ENCODE measurements at regions not wholly inside any gene's neighbourhood (a gene's known extent, or its start where the extent isn't known, plus 50 kb on each side); places are given as distances from the start of the nearest gene placed in this dataset.
"Not testable (repeated sequence)": the region's sequence is repeated elsewhere in the genome, so short reads cannot be mapped to it uniquely, and the experiment has no call there.

DNA sequence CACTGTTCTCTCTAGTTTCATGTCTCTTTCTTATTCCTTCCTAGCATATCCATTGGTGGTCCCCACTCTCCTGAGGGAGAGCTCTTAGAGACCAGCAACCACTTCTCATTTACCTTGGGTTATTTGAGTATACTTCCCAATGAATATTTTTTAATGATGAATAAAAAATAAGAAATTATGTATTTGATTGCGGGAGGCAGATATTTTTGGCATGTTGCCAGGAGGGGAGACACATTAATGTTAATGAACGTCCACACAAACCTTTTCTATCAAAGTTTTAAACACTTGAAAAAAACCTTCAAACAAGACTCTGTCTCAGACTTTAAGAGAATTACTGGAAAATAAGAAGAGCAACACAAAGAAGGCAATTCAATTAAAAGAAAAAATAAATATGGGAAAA, 260.6 kb upstream of the MAGI2 start:
- no peak for DNase-seq (ENCODE audit: low spot score)

DNA sequence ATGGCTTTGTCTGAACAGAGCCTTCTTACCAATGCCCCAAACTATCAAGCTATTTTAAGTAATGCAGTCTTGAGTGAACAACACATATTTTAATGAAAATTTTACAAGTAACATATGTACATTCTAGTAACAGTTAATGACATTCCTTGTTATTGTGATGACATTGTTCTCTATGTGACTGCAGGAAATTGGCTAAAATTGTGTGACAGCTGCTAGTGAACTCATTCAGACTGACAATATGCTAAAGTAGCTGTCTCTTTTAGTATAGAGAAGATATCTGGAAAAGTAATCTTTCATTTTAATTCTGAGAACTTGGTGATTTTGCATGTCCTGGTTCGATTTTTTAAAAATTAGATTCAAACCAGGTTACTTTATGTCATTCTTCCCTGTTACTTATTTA, 259.8 kb upstream of the MAGI2 start:
- no peak for DNase-seq (ENCODE audit: low spot score)

DNA sequence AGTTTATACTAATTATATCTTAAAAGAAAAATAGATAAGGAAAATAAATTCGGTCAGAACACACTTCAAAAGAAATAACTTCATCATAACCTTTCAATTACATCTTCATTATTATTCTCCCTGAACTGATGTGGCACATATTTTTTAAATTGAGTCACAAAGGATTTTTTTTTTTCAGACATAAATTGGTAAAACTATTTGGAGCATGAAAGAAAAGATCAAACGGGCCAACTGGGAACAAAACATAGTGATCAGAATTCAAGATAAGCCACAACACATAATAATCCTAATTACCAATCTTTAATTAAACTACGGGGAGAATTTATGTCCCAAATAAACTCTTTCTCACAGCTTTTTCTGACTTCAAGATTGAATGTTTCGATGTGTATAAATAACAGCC, 258.2 kb upstream of the MAGI2 start:
- no peak for DNase-seq (ENCODE audit: low spot score)

DNA sequence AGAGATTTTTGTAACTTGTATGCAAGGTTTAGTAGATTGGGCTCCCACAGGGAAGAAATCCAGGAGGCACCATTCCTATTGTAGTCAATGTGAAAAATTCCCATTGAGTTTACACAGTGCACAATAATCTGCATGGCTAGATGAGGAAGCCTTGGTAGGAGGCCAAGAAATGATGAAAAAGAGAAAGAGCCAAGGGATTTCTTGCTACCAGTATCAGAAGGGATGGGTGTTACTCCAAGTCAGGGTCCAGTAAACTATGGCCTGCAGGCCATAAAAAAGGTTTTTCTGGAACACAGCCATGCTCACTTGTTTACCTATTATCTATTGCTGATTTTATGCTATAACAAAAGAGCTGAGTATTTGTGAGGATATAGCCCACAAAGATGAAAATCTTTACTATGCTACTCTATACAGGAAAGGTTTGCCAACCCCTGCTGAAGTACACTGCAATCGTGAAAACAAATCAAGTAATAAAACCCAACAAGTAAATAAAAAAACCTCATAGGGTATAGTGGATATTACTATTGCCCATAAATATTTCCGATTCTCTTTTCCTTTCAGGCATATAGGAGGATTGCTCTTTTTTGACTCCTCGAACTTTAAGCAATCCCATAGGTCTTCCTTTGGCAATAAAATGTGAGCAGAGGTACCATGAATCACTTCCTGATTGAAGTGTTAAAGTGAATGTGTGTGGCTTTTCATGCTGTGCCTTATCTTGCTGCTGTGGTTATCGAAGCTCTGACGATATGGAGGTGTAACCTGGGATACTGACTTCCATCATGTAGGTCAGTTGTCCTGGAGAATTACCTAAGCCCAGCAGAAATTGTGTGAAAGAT, 256.3 kb upstream of the MAGI2 start:
- no peak for DNase-seq (ENCODE audit: low spot score)

DNA sequence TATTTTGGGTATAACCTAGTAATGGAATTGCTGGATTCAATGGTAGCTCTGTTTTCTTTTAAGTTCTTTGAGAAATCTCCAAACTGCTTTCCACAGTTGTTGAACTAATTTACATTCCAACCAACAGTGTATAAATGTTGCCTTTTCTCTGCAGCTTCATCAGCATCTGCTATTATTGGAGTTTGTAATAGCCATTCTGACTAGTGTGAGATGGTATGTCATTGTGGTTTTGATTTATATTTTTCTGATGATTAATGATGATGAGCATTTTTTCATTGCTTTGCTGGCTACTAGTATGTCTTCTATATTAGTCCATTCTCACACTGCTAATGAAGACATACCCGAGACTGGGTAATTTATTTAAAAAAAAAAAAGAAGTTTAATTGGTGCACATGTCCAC, 248.6 kb upstream of the MAGI2 start:
- DNase-seq (ENCODE audit: low spot score): no peak

DNA sequence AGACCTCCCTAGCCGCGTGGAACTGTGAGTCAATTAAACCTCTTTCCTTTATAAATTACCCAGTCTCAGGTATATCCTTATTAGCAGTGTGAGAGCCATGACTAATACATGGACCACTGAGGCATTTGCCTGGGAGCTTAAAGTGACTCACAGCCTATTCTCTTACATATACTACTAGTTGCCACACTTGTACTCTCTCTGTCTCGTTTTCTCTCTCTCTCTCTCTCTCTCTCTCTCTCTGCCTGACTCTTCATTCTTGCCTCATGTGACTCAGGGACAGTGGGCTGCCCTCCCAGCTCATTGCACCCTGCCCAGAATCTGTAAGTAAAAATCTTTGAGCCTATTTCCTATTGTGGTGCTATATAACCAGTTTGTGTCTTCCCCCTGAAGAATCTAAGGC, 238.5 kb upstream of the MAGI2 start:
- no peak for DNase-seq (ENCODE audit: low spot score)

DNA sequence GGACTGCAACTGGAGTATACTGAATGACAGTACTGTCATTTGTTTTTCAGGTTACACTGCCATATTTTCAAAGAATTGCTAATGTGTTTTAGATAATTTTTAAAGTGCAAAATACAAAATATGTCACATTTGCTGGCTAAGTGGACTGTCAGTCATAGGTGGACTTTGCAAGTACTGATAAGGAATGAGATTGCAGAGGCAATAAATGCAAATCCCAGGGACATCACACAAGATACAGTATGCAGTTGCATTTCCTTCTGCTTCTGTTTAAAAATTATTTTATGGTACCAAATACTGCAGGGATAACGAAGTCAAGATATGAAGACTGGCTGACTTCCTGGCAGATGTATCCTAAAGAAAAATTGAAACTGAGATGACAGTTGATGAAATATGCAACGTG, 237.6 kb upstream of the MAGI2 start:
- DNase-seq (ENCODE audit: low spot score): no peak

DNA sequence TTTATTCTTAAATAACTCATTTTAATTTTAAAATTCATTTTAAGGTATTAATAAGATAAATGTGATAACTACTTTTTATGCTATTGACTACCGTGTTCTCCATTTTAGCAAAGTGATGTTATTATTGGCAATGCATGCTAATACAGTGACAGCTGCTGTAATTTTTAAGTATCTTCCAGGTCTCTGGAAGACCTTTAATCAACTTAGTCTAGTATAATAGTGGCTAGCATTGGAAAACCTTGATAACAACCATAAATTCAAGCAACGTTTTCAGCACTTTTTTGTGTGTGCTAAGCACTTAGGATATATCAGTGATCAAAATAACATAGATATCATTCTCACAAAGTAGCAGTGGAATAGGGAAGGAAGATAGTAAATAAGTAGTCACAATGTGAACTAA, 230.9 kb upstream of the MAGI2 start:
- DNase-seq (ENCODE audit: low spot score): no peak

DNA sequence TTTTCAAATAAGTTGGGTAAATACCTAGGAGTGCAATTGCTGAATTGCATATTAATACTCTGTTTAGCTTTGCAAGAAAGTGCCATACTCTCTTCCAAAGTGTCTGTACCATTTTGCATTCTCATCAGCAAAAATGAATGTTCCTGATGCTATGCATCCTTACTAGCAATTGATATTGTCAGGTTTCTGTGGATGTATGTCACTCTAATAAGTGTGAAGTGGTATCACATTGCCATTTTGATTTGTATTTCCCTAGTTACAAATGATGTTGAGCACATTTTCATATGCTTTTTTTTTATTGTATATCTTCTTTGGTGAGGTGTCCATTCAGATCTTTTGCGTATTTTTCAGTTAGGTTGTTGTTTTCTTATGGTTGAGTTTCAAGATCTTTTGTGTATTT, 230.4 kb upstream of the MAGI2 start:
- DNase-seq (ENCODE audit: low spot score): no peak

DNA sequence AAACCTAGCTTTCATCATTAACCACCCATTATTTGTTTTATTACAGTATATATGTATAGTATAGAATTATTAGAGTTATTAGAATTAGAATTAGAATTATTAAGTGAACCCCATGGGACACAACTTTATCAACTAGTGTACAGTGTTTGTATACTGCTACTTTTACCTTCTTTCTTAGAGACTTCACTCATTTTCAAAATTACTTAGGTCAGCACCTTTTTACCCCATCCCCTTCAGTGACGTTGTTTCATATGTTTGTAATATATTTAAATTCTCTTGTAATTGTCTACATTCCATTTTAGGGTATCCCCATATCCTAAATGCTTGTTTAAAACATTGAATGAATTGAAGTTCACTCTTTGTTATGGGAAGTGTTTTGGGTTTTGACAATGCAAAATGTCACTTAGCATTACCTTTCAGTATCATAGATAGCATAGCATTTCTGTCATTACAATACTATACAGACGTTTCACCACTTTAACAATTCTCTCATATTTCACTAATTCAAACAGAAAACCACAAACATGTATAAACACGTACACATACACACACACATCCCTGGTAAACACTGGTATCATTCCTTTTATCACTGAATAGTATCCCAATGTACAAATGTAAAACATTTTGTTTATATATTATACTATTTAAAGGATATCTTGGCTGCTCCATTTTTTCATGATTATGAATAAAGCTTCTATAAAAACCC, 229.9 kb upstream of the MAGI2 start:
- no peak for DNase-seq (ENCODE audit: low spot score)

DNA sequence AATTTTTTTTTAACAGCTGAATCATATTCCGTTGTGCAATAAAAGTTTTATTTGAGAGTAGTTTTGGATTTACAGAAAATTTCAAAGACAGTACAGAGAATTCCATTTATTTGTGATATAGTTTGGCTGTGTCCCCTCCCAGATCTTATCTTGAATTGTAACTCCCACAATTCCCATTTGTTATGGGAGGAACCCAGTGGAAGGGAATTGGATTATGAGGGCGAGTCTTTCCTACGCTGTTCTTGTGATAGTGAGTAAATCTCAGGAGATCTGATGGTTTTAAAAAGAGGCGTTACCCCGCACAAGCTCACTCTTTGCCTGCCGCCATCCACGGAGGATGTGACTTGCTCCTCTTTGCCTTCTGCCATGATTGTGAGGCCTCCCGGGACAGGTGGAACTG, 228.0 kb upstream of the MAGI2 start:
- DNase-seq (ENCODE audit: low spot score): no peak

DNA sequence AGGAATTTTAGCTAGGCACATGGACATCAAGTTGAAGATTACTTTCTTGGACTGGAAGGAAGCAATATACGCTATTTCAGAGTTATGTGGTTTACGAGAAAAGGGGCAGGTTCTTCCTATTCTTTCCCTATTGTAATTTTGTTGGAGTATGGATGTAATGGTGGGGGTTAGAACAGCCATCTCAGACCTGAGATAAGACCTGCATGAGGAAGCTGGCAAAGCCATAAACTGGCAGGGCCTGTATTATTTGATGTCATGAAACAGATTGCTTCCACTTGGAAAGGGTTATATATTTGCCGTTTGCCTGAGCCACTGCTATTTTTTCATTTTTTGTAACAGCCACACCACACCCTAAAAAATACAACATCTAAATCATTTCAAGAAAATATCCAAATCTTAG, 220.5 kb upstream of the MAGI2 start:
- DNase-seq (ENCODE audit: low spot score): no peak

DNA sequence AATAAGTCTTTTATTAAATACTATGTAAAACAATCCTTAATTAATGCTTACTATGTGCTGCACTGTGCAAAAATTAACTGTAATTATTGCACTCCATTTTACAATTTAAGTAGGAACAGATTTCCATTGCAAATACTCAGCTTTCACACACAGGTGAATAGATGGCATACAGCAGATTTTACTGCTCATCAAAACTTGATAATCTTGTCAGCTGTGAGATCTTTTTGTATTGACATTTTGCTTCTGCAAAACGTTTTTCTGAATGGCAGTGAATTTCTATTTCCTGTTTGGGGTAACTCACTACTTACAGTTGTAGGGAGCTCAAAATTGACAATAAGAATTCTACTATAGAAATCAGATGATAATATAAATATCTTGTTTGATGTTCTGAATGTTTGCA, 220.0 kb upstream of the MAGI2 start:
- no peak for DNase-seq (ENCODE audit: low spot score)

DNA sequence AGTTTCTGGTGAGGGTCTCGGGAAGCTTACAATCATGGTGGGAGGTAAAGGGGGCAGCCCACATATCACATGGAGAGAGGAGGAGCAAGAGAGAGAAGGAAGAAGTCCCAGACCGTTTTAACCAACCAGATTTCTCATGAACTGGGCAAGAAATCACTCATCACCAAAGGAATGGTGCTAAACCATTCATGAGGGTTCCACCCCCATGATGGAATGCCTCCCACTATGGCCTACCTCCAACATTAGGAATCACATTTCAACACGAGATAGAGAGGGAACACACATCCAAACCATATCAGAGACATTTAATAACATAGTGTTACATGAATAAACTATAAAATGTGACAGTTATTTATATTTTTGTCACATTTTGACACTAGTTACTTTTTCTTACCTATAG, 214.8 kb upstream of the MAGI2 start:
- DNase-seq (ENCODE audit: low spot score): no peak

DNA sequence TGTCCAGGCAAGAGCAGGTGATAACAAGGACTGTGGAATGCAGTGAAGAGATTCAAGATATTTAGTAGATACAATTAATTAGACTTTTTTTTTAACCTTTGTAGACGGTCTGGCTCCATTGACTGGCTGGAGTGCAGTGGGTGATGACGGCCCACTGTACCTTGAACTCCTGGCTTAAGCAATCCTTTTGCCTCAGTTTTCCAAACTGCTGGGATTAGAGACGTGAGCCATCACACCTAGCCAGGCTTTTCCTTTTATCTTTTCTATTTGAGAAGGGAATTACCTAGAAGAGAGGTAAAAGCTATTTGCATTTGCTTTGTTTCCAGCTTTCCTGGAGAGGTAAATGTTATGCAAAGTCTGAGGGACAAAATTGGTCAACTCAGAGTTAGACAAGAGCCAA, 213.0 kb upstream of the MAGI2 start:
- DNase-seq (ENCODE audit: low spot score): no peak

DNA sequence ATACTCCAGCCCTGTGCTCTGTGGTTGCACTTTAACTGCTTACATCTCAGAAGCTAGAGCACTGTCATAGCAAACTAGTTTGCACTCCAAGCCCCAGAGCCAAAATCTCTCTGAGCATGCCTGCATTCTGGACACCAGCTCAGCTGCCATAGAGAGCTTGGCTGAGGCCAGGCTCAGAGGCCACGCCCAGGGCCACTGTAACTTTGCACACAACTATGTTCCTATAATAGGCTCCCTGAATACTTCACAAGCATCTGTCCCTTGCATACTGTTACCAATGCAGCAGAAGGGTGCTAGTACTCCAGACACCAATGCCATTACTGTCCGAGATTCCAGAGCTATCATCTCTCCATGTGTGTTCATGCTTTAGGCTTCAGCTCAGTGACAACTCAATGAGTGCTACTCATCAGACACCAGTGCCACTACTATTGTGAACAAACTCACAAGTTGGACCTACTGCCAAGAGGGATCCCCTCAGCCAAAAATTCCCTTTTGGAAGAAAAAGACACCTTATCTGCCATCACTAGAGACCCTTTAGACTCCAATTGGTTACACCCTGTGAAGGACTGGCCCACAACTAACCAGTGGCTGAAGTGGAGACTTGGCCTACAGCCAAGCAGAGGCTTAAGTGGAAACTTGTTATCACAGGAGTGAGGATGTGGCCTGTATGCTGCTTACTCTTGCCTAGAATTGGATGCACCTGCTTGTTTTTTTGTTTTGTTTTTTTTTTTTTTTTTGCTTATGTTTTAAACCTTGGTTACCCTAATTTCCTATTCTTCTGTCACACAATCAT, 211.6 kb upstream of the MAGI2 start:
- no peak for DNase-seq (ENCODE audit: low spot score)

DNA sequence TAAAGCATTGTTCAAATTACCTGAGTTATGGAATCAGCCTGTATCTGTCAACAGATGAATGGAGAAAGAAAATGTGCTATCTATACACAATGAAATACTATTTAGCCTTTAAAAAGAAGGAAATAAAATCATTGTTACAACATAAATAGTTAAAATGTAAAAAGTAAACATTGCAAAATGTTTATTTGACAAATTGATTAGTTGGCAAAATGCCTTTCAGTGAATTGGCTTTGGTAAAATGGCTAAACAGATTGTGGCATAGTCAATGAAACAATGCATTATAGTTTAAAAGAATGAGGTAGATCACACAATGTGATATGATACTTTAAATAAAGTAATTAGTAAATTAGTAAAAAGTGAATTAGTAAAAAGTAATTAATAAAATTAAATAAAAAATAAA, 204.8 kb upstream of the MAGI2 start:
- DNase-seq (ENCODE audit: low spot score): no peak

DNA sequence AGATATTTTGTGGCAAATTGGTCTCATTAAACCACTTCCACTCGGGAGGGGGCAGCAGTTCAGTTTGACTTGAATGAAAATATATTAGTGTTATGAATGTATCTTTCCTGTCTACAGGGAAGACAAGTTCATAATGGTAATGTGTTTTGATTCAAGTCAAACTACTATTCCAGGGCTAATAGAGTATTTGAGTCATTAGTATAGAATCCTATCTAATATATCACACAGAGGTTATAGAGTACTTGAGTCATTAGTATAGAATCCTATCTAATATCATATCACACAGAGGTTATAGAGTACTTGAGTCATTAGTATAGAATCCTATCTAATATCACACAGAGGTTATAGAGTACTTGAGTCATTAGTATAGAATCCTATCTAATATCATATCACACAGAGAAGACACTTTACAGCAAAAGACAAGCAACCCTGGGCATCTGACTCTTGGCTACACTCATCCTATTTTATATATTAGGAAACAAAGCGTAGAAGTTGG, 199.7 kb upstream of the MAGI2 start:
- no peak for DNase-seq (ENCODE audit: low spot score)

DNA sequence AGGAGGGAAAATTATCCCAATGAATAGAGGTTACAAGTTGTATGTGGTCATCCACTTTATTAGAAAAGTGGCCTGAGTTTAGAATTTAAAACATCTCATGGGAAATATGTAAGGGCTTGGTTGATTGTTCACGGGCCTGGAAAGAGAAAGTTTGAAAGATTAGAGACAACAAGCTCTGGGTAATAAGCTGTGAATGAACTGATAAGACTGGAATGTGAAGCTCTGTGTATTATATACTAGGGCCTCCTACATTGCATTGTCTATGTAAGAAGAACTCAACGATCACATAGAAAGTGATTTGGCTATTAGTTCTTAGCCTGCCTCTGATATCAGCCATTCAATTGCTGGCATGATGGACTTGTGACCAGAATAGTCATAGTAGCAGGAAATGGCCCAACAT, 199.2 kb upstream of the MAGI2 start:
- DNase-seq (ENCODE audit: low spot score): no peak

DNA sequence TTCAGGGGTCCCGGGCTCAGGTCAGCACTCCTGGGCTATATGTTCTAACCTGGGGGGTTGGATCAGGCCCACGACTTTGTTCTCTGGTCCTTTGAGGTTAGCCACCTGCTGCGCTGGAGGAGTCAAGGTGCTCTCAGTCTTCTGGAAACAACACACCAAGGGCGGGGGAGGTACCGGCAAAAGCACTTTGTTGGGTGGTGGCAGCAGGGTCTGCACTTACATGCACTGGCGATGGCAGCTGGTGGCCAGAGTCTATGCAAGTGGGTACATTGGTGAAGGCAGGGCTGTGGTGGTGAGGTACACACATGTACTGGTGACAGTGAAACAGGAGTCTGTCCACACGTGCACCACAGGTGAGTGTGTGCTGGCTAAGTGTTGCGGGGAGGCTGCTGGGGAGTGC, 194.2 kb upstream of the MAGI2 start:
- DNase-seq (ENCODE audit: low spot score): no peak

DNA sequence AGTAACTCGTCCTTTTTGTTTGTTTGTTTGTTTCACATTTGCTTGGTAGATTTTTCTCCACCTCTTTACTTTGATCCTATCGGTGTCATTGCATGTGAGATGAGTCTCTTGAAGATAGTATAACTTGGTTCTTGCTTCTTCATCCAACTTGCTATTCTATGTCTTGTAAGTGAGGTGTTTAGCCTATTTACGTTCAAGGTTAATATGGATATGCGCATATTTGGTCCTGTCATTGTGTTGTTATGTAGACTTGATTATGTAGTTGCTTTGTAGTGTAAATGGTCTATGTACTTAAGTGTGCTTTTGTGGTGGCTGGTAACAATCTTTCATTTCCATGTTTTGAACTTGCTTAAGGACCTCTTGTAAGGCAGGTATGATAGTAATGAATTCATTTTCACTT, 192.8 kb upstream of the MAGI2 start:
- DNase-seq (ENCODE audit: low spot score): no peak

DNA sequence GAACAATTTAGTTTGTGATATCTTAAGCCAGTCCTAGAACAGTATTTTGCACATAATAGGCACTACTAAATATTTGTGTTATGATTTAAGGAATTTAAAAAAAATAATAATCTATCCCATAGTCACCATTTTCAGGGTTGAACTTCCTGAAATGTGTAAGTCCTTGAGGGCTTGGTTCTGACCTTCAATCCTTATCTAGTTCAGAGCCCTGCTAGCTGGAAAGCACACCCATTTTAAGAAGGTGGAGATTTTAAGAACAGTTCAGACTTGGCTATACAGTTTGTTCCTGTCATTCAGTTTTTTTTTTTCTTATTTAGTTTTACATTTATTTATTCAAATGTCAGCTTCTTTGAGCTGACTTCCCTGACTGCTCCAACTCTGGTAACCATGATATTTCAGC, 183.4 kb upstream of the MAGI2 start:
- no peak for DNase-seq (ENCODE audit: low spot score)

DNA sequence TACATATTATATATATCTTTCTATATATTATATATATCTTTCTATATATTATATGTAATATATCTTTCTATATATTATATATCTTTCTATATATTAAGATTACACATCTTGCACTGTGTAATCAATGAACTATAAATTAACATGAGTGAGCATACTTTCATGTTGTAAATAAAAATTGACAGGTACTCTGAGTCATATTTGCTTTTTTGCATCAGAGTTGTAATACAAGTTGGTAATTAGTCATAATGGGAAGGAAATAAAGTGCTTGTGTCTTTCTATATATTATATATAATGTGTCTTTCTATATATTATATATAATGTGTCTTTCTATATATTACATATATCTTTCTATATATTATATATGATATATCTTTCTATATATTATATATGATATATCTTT, 172.5 kb upstream of the MAGI2 start:
- not testable (repeated sequence) for DNase-seq (ENCODE audit: low spot score)

Data from HuH-7.5 (cell line).